VCaP (cell line): ENCODE measurements at regions not wholly inside any gene's neighbourhood (a gene's known extent, or its start where the extent isn't known, plus 50 kb on each side); places are given as distances from the start of the nearest gene placed in this dataset.
"Not testable (repeated sequence)": the region's sequence is repeated elsewhere in the genome, so short reads cannot be mapped to it uniquely, and the experiment has no call there.

Source experiments
- H3K27ac ChIP-seq: fragments of 450-650 bp; 2 replicates; pipeline ENCODE4 v1.5.1; 2017
- TF ChIP-seq, protein P1 (sequence below): fragments of 450-650 bp; conservative IDR thresholded peaks from 2 replicates; pipeline ENCODE4 v1.5.1; 2017; ENCODE audit warnings: mild to moderate bottlenecking, moderate library complexity

DNA sequence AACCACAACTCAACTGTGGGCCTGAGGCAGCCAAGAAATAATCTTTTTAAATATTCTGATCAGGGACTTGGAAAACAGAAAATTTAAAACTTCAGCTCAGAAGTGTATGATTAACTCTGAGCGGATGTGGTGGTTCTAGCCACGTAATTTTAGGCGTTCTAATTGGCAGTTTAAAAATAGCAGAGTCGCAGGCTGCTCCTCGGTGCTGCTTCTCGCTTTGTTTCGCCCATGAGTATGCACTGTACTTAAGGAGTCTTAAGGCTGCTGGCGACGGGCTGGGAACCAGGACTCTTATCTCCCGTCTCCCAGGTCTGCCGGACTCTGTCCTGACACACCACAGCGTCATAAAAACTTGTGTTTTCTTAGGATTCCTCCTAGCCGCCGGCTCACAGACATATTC is 113.4 kb upstream of the PELI2 start:
- peak overlapping the region; percentile 22; the same call in 1 of the 2 replicates for H3K27ac ChIP-seq
- TF ChIP-seq, protein P1, sequence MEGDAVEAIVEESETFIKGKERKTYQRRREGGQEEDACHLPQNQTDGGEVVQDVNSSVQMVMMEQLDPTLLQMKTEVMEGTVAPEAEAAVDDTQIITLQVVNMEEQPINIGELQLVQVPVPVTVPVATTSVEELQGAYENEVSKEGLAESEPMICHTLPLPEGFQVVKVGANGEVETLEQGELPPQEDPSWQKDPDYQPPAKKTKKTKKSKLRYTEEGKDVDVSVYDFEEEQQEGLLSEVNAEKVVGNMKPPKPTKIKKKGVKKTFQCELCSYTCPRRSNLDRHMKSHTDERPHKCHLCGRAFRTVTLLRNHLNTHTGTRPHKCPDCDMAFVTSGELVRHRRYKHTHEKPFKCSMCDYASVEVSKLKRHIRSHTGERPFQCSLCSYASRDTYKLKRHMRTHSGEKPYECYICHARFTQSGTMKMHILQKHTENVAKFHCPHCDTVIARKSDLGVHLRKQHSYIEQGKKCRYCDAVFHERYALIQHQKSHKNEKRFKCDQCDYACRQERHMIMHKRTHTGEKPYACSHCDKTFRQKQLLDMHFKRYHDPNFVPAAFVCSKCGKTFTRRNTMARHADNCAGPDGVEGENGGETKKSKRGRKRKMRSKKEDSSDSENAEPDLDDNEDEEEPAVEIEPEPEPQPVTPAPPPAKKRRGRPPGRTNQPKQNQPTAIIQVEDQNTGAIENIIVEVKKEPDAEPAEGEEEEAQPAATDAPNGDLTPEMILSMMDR = no peak

- TF ChIP-seq, protein P1 = no peak
- H3K27ac ChIP-seq = peak overlapping the region; percentile 22; the same call in 1 of the 2 replicates
Measured at GRCh38 chr14:56005191-56006053, 112.8 kb upstream of the PELI2 start.

- H3K27ac ChIP-seq = not testable (repeated sequence)
Measured at GRCh38 chr14:56007491-56007890, 110.7 kb upstream of the PELI2 start.

DNA sequence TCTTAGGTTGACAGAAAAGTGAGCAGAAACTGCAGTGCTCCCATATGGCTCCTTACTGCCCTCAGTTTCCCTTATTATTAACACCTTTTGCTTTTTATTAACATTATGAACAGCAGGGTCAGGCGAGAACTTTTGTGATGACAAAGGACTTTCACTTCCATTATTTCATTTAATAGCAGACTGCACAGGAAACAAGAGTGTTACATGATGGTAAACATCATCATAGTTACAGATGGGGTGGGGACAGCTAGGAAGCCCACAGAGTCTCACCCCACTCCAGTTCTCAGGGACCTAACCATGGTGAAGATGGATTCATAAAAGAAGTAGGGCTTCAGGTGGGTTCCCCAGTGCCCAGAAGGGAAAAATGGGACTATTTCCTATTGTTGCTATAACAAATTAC is 110.1 kb upstream of the PELI2 start:
- no peak overlapping the region for H3K27ac ChIP-seq
- TF ChIP-seq, protein P1 = no peak

- H3K27ac ChIP-seq = not testable (repeated sequence)
Measured at GRCh38 chr14:56008661-56009060, 109.5 kb upstream of the PELI2 start.

- H3K27ac ChIP-seq = no peak overlapping the region
- TF ChIP-seq, protein P1 = no peak
Measured at GRCh38 chr14:56023661-56024081, 94.5 kb upstream of the PELI2 start.

- TF ChIP-seq, protein P1 = no peak
- H3K27ac ChIP-seq = no peak overlapping the region
Measured at GRCh38 chr14:56025191-56025590, 93.0 kb upstream of the PELI2 start.

- TF ChIP-seq, protein P1 = no peak
- H3K27ac ChIP-seq = no peak overlapping the region
Measured at GRCh38 chr14:56026506-56026905, 91.7 kb upstream of the PELI2 start.
